WTC11 (cell line): ENCODE measurements at regions not wholly inside any gene's neighbourhood (a gene's known extent, or its start where the extent isn't known, plus 50 kb on each side); places are given as distances from the start of the nearest gene placed in this dataset.

Source experiments
- ATF2 ChIP-seq: sonication (generic); formaldehyde crosslinking; IDR thresholded peaks from 2 replicates; pipeline ENCODE4 v1.8.1; 2022; ENCODE audit warnings: low read depth, missing genetic modification reagents, borderline replicate concordance
- CTCF ChIP-seq: fragments of 200-600 bp; IDR thresholded peaks from 2 replicates; pipeline ENCODE4 v1.8.0; 2022; ENCODE audit warnings: antibody characterized with exemption
- FOXK1 ChIP-seq: sonication (generic); formaldehyde crosslinking; IDR thresholded peaks from 2 replicates; pipeline ENCODE4 v1.8.0; 2022; ENCODE audit warnings: mild to moderate bottlenecking, moderate library complexity, missing genetic modification reagents
- MAX ChIP-seq: sonication (generic); formaldehyde crosslinking; IDR thresholded peaks from 2 replicates; pipeline ENCODE4 v1.8.0; 2022; ENCODE audit warnings: mild to moderate bottlenecking, missing genetic modification reagents
- USF2 ChIP-seq: sonication (generic); formaldehyde crosslinking; IDR thresholded peaks from 2 replicates; pipeline ENCODE4 v1.8.1; 2023; ENCODE audit warnings: mild to moderate bottlenecking, missing genetic modification reagents, moderate library complexity
- ZNF232 ChIP-seq: sonication (generic); formaldehyde crosslinking; IDR thresholded peaks from 2 replicates; pipeline ENCODE4 v1.8.0; 2022; ENCODE audit warnings: mild to moderate bottlenecking, missing genetic modification reagents

- TF ChIP-seq ATF2 (CRISPR knock-in tag) (no peak), CTCF (no peak), MAX (no peak), USF2 (CRISPR knock-in tag) (no peak), ZNF232 (CRISPR knock-in tag) (no peak), FOXK1 (CRISPR knock-in tag) (no peak)
Measured at GRCh38 chr1:4323309-4323708, 331.1 kb upstream of the AJAP1 start.
